Stimulated activated naive B cell treated with anti-CD40 and anti-IgM and Interleukin-4, amounts not matched to agents 10 μg/mL and 1 μg/mL and 100 μg/mL, for 72 hours (primary cell): ENCODE measurements at regions not wholly inside any gene's neighbourhood (a gene's known extent, or its start where the extent isn't known, plus 50 kb on each side); places are given as distances from the start of the nearest gene placed in this dataset.

Experiments used
- ATAC-seq, 2 donors: fragments of 150-1000 bp; cut with Tn5 transposase; replicated peaks; 2 replicates each; pipeline ENCODE4 v1.10.0; 2021; ENCODE audit warnings: moderate library complexity in 1 of 2
- DNase-seq: peaks from one replicate; pipeline ENCODE4 v3.0.0; 2021
- H3K27ac Mint-ChIP-seq: one replicate; pipeline ENCODE4 v1.8.0; 2022; ENCODE audit warnings: mild to moderate bottlenecking, mixed read lengths
- H3K27me3 Mint-ChIP-seq, 2 donors: one replicate each; pipeline ENCODE4 v1.8.0; 2022; ENCODE audit warnings: mixed read lengths in 2 of 2
- H3K36me3 Mint-ChIP-seq, 2 donors: one replicate each; pipeline ENCODE4 v1.8.0; 2022; ENCODE audit warnings: mixed read lengths in 2 of 2, mild to moderate bottlenecking in 1 of 2
- H3K4me1 Mint-ChIP-seq, 2 donors: one replicate each; pipeline ENCODE4 v1.8.0; 2022; ENCODE audit warnings: mixed read lengths in 2 of 2, mild to moderate bottlenecking in 1 of 2
- H3K4me3 Mint-ChIP-seq, 2 donors: one replicate each; pipeline ENCODE4 v1.8.0; 2022; ENCODE audit warnings: mild to moderate bottlenecking in 2 of 2, mixed read lengths in 2 of 2, moderate library complexity in 1 of 2
- H3K9me3 Mint-ChIP-seq, 2 donors: one replicate each; pipeline ENCODE4 v1.8.0; 2022; ENCODE audit warnings: mixed read lengths in 2 of 2, mild to moderate bottlenecking in 1 of 2

DNA sequence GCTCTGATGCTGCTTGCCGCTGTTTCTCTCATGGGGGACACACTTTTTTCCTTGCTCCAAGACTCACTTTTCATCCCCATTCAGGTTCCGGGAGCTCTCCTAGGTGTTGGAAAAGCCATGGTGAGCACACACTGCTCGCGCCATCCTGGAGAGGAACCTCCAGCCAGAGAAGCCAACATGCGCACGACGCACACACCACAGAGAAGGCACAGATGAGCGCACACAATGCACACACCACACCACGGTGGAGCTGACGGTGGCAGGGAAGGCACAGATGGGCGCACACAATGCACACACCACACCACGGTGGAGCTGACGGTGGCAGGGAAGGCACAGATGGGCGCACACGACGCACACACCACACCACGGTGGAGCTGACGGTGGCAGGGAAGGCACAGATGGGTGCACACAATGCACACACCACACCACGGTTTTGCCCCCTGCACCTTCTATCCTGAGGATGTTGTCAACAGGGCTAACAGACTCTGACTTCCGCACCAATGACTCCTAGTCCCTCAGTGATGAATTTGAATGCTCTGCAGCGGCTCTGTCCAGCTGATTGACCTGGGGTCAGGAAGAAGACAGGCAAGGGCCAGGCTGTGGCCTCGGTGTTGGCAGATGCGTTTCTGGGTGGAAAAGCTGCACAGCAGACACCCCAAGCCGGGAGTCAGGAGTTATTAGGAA lies 154.7 kb downstream of the ERMARD start:
- peak; percentile 65 to 78 for ATAC-seq
- peaks cover 0 to 3% of the 10 kb centered on the region in 2 donors for H3K36me3 Mint-ChIP-seq
- peaks cover 0 to 11% of the 10 kb centered on the region in 2 donors for H3K27me3 Mint-ChIP-seq
- DNase-seq, result no peak
- H3K27ac Mint-ChIP-seq, result peak overlapping the region; percentile 47
- H3K9me3 Mint-ChIP-seq, result peaks cover 4% of the 10 kb centered on the region in 2 donors
- H3K4me3 Mint-ChIP-seq, result no peak overlapping the region
- peaks cover 6 to 11% of the 10 kb centered on the region in 2 donors for H3K4me1 Mint-ChIP-seq

DNA sequence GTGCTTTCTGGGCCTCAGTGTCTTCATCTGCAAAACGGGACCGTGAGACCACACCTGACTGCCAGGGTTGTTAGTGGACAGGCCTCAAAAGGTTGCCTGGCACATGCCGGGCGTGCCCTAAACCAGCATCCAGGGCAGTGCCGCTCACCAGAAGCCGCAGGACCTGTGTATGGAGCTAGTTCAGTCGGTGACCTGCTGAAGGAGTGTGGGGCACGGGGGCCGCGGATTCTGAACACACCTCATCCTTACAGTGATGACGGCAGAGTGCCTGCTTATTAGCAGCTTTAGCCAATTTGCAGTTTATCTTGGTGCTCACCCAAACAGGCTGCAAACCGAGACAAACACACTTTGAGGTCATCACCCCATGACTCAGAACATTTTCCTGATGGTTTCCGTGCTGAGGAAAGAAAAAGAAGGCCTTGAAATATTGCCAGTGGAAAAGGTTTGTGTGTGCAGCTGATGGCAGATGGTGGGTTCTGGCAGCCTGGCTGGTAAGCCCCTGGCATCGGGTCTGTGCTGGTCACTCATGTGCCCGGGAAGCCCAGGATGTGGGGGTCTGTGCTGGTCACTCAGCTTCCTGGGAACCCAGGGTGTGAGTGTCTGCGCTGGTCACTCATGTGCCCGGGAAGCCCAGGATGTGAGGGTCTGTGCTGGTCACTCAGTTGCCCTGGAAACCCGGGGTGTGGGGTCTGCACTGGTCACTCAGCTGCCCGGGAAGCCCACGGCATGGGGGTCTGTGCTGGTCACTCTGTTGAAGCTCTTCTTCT lies 153.8 kb downstream of the ERMARD start:
- no peak overlapping the region for H3K4me3 Mint-ChIP-seq
- DNase-seq, result no peak

DNA sequence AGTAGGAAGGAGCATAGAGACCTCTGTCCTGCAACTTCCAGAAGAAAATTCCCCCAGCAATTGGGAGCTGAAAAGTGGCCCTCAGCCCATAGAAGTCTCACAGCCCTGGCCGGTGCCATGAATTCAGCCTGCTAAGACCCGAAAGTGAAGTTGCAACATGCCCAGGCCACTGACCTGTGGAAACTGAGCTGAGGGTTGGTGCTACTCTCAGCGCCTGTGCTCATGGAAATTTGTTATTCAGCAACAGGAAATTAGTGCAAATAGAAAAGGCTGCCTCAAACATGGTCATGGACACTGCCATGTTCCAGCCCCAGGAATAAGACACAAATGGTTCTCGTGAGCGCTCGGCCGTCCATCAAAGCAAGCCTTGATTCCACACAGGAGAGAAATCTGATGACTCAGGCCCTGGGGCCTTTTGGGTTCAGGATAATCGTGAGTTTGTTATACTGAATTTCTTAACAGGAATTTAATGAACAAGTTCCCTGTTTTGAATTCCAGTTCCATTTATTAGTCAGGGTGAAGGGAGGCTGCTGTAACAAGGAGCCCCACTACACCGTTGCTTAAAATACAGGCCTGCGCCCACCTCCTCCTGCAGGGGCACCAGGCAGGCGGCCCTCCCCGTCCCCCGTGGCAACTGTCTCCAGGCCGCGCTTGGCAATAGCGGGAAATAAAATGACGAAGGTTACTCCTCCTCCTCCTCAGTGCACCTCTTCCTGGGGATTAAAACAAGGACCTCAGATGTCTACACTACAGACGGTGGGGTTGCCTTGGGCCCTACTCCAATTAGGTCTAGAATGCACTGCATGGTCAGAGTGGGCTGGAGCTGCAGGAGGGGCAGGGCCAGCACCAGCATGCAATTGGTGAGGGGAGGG lies 152.9 kb downstream of the ERMARD start:
- DNase-seq (no peak), ATAC-seq (no peak)
- peaks cover 9 to 12% of the 10 kb centered on the region in 2 donors for H3K9me3 Mint-ChIP-seq
- peaks cover 8 to 20% of the 10 kb centered on the region in 2 donors for H3K27me3 Mint-ChIP-seq
- peaks cover 6 to 11% of the 10 kb centered on the region in 2 donors for H3K4me1 Mint-ChIP-seq
- no peak overlapping the region for H3K27ac Mint-ChIP-seq
- peaks cover 3 to 4% of the 10 kb centered on the region in 2 donors for H3K36me3 Mint-ChIP-seq
- H3K4me3 Mint-ChIP-seq, result no peak overlapping the region

More for the DNA sequence above, 153.8 kb downstream of the ERMARD start:
- H3K36me3 Mint-ChIP-seq, result peaks cover under 1 to 3% of the 10 kb centered on the region in 2 donors
- no peak for ATAC-seq
- peaks cover 6 to 11% of the 10 kb centered on the region in 2 donors for H3K4me1 Mint-ChIP-seq
- peaks cover 0 to 12% of the 10 kb centered on the region in 2 donors for H3K27me3 Mint-ChIP-seq
- peaks cover 6 to 8% of the 10 kb centered on the region in 2 donors for H3K9me3 Mint-ChIP-seq
- no peak overlapping the region for H3K27ac Mint-ChIP-seq

DNA sequence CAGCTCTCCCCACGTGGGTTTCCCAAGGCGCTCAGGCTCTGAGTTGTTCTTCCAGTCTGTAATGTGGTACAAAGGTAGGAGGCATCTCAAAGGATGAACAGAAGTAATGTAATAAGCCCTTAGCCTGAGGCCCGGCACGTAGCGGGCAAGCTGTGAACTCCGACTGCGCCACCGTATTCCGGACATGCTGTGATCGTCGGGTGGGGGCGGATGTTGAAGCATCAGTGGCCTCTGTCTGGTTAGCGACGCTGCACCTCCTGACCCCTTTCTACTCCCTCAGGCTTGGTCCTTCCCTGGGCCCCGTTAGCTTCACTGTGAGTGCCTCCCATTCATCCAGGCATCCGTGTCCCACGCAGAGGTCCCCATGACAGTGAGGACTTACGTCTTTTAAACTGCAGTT lies 151.7 kb downstream of the ERMARD start:
- Mint-ChIP-seq H3K27ac (no peak overlapping the region), H3K4me1 (peaks cover 6 to 11% of the 10 kb centered on the region in 2 donors), H3K27me3 (peaks cover 13 to 20% of the 10 kb centered on the region in 2 donors), H3K36me3 (peaks cover 3 to 4% of the 10 kb centered on the region in 2 donors), H3K9me3 (peaks cover 9 to 12% of the 10 kb centered on the region in 2 donors), H3K4me3 (no peak overlapping the region)
- ATAC-seq (no peak), DNase-seq (no peak)

DNA sequence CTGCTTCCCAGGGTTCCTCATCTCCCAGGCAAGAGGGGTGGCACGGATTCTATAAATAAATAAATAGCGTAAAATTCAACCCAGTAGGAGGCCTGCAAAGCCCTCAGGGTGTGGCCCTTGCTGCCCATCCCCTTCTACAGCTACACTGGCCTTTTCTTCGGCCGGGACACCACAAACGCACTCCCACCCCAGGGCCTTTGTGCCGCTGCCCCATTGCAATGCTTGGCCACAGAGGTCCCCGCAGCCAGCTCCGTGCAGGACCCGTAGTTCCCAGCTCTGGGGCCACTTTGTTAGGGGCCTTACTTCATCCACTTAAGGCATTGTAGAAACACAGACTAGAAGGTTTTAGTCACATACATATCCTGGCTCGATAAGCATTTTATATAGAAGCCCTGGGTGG lies 151.2 kb downstream of the ERMARD start:
- Mint-ChIP-seq H3K4me1 (peaks cover 6 to 11% of the 10 kb centered on the region in 2 donors), H3K27me3 (peaks cover 17 to 25% of the 10 kb centered on the region in 2 donors), H3K36me3 (peaks cover 3 to 4% of the 10 kb centered on the region in 2 donors), H3K27ac (no peak overlapping the region), H3K4me3 (no peak overlapping the region), H3K9me3 (peaks cover 11 to 12% of the 10 kb centered on the region in 2 donors)
- DNase-seq (no peak), ATAC-seq (no peak)

DNA sequence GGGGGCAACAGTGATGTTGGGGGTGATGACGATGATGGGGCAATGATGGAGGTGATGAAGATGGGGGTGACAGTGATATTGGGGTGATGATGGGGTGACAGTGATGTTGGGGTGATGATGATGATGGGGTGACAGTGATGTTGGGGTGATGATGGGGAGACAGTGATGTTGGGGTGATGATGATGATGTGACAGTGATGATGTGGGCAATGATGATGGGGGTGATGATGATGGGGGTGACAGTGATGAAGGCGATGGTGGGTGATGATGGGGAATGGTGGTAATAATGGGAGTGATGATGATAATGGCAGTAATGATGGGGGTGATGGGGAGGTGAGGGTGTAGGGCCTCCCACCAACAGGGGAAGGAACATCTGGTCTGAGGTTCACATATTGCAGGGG lies 150.6 kb downstream of the ERMARD start:
- Mint-ChIP-seq H3K4me3 (no peak overlapping the region), H3K4me1 (peaks cover 4 to 11% of the 10 kb centered on the region in 2 donors), H3K36me3 (peaks cover 3 to 4% of the 10 kb centered on the region in 2 donors), H3K27me3 (peaks cover 17 to 29% of the 10 kb centered on the region in 2 donors), H3K9me3 (peaks cover 11 to 12% of the 10 kb centered on the region in 2 donors), H3K27ac (no peak overlapping the region)
- no peak for ATAC-seq
- DNase-seq, result no peak

DNA sequence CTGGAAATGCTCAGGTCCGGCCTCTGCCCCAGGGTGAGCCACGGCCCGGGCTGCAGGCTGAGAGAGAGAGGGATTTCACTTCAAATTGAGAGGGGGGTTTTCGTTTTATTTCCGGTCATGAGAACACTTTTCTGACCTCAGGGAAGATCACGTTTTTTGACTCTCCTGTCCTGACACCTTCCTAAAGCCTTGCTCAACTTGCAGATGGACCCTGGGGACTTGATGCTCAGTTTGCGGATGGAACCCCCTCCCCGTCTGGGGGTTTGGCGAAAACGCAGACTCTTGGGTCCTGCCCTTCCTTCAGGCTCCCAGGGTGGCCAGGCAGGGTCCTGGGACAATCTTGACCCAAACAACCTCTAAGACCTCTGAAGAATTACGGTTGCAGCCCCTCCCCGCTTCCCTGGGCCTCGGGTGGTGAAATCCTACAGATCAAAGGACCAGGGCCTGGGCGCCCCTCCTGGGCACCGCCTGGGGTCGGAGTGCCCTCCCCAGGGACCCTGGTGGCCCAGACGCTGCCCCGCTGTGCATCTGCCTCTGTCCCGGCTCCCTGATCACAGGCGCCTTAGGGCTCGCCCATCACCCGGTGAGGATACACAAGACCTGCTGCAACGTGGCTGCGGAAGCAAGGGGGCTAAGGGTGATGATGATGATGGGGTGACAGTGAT lies 148.2 kb downstream of the ERMARD start:
- Mint-ChIP-seq H3K4me3 (no peak overlapping the region), H3K27ac (no peak overlapping the region), H3K4me1 (peaks cover 2 to 5% of the 10 kb centered on the region in 2 donors), H3K9me3 (peaks cover 11 to 12% of the 10 kb centered on the region in 2 donors), H3K27me3 (peaks cover 17 to 22% of the 10 kb centered on the region in 2 donors), H3K36me3 (peaks cover 3 to 4% of the 10 kb centered on the region in 2 donors)
- DNase-seq, result no peak
- peak in 1 of 2 donors; percentile 42 for ATAC-seq

DNA sequence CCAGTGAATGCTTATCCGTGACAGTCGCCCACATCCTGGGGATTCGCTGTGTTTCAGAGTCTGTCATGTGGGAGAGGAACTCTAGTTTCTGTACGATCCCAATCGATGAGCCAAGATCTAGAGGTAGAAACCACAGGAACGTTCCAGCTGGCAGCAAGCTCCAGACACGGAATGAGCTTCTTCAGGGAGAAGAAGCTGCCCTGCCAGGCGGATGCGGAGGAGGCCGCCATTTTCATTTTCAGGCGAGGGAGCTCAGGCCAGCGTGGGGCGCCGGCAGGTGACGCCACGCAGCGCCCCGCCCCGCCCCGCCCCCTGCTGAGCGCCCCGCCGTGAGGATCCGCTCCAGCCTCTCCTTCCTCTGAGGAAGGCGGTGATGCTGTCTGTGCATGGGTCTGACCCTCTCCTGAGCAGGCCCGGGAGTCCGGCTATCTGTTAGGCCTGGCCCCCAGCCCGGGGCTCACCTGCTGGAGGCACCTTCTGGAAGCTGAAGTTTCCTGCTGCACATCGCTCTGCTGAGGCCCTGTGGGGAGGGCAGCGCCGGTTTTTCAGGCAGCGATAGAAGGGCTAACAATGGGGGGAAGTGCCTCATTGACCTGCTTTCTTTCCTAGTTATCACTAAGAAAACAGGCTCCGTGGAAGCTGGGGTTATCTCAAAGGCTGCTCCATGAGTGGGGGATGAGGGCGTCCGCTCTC lies 147.5 kb downstream of the ERMARD start:
- Mint-ChIP-seq H3K4me3 (no peak overlapping the region), H3K9me3 (peaks cover 11 to 12% of the 10 kb centered on the region in 2 donors), H3K36me3 (peaks cover 3 to 4% of the 10 kb centered on the region in 2 donors), H3K27ac (no peak overlapping the region), H3K27me3 (peaks cover 17 to 22% of the 10 kb centered on the region in 2 donors), H3K4me1 (peaks cover 2 to 5% of the 10 kb centered on the region in 2 donors)
- ATAC-seq (no peak), DNase-seq (no peak)

DNA sequence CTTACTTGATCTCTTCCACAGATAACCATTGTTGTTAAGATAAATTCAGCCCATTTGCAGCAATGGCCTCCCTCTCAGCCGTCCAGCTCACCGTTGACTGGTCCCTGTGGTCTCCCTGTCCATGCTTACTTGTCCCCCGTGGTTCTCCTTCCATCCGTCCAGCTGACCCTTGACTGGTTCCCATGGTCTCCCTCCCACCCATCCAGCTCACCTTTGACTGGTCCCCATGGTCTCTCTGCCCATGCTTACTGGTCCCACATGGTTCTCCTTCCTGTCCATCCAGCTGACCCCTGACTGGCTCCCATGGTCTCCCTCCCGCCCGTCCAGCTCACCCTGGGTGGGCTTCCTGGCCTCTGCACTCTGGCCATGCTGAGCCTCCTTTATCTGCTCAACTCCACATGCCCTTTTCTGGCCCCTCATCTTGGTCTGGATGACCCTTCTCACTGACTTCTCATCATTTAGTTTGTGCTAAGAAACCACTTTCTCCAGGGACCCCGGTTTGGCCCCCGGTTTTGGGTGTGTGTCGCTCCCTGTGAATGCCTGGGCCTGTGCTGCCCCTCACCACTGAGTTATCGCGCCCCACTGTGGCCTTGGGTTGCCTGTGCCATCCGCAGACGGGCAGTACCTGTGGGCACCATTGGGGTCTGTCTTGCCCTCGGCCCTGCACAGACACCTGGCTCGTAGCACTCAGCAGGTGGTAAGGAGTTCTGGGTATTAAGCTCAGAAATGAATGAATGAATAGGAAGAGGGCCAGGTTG lies 146.4 kb downstream of the ERMARD start:
- Mint-ChIP-seq H3K36me3 (peaks cover 4 to 5% of the 10 kb centered on the region in 2 donors), H3K4me1 (peaks cover 2 to 5% of the 10 kb centered on the region in 2 donors), H3K9me3 (peaks cover 14 to 16% of the 10 kb centered on the region in 2 donors)

DNA sequence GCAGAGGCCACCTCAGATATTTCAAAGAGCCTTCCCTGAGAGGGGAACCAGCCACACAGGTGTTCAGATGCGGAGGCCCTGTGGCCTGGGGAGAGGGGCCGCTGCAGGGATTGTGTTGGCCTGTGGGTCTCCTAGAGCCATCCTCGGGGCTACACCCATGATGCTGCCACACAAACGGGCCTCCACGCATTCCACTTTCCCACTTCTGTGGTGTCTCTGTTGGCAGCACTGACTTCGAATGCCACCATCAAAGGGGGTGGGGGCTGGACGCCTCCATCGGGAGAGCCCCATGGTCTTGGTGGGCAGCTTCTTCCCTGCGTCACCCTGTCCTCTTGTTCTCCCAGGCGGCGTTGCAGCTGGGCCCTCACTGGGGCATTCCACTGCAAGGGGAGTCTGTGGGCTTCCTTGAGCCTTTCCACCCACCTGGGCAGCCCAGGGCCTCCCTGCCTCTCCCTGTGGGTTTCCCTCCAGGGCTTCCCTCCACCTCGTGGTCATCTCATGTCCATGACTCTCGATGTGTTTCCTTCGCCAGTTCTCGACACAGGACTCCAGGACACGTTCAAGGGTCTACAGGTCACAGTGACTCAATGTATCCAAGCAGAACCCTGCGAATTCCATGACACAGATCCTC lies 145.5 kb downstream of the ERMARD start:
- H3K36me3 Mint-ChIP-seq, result peaks cover 2 to 4% of the 10 kb centered on the region in 2 donors
- peaks cover 2 to 5% of the 10 kb centered on the region in 2 donors for H3K4me1 Mint-ChIP-seq
- H3K9me3 Mint-ChIP-seq, result peaks cover 11 to 16% of the 10 kb centered on the region in 2 donors
- no peak overlapping the region for H3K27ac Mint-ChIP-seq
- H3K27me3 Mint-ChIP-seq, result peaks cover 17 to 18% of the 10 kb centered on the region in 2 donors
- H3K4me3 Mint-ChIP-seq, result no peak overlapping the region
- DNase-seq (no peak), ATAC-seq (no peak)

More for the DNA sequence above, 146.4 kb downstream of the ERMARD start:
- DNase-seq (no peak), ATAC-seq (no peak)
- no peak overlapping the region for H3K27ac Mint-ChIP-seq
- H3K27me3 Mint-ChIP-seq, result peaks cover 17 to 18% of the 10 kb centered on the region in 2 donors
- H3K4me3 Mint-ChIP-seq, result no peak overlapping the region

DNA sequence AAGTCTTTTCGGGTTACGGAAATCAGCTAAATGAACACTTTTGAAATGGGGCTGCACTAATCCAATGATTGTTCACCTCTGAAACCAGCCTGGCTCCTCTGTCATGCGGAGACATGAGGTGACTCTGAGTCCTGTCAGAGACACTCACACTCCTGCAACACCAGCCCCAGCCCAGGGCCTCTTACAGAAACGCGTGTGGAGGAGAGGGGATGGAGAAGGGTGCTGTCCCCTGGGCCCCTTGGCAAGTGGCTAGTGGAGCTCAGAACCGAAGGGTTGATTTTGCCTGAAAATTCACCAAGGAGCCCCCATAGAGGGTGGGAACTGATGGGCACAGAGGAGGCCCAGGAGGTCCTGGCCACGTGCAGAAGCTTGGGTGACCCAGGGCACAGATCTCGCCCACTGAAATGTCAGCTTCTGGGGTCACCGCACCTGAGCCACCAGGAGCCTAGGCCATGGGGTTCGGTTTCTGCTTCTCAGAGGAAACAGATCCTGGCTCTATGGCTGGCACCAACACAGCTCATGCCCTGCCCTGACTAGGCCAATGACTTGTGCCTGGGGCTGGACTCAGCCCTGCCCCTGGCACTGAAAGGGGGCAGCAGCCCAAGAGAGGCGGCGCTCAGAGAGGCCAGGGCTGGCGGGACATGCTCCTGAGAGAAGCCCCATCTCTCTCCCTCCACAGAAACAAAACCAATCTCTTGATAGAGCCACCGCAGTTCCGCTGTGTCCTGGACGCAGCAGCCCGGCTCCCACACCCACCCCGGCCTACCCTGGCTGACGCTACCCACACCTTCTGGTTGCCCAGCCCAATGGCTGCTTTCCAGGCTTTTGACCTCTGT lies 144.7 kb downstream of the ERMARD start:
- Mint-ChIP-seq H3K4me1 (peaks cover 2 to 5% of the 10 kb centered on the region in 2 donors), H3K9me3 (peaks cover 10 to 12% of the 10 kb centered on the region in 2 donors), H3K27me3 (peaks cover 17 to 18% of the 10 kb centered on the region in 2 donors), H3K4me3 (no peak overlapping the region), H3K27ac (no peak overlapping the region), H3K36me3 (peaks cover 2 to 4% of the 10 kb centered on the region in 2 donors)
- no peak for ATAC-seq
- DNase-seq, result no peak
